GM12878 (cell line): ENCODE measurements at regions not wholly inside any gene's neighbourhood (a gene's known extent, or its start where the extent isn't known, plus 50 kb on each side); places are given as distances from the start of the nearest gene placed in this dataset.

ENCODE experiments used
- ATAC-seq: fragments of 200-7000 bp; cut with Tn5 transposase; 3 replicates; pipeline ENCODE4 v1.9.1; 2020; ENCODE audit warnings: mild to moderate bottlenecking, moderate library complexity
- BruUV-seq: library from RNA; stranded (reverse); fragments of 400-500 nt; replicated peaks from 2 replicates; lab custom pipeline; 2021; lab: Mats Ljungman, UMichigan
- CTCF ChIA-PET: fragments of 300-600 bp; sonication (Branson Sonifier 250); formaldehyde crosslinking; extraction: SDS; loops from one replicate; lab custom pipeline; 2021; ENCODE audit warnings: inconsistent platforms; lab: Yijun Ruan, JAX
- POLR2A ChIA-PET: fragments of 350-600 bp; formaldehyde crosslinking; extraction: SDS; loops from one replicate; lab custom pipeline; 2021; ENCODE audit warnings: inconsistent platforms; lab: Charles Lee
- RAD21 ChIA-PET: fragments of 300-600 bp; sonication (Branson Sonifier 250); formaldehyde crosslinking; loops from one replicate; lab custom pipeline; 2023; ENCODE audit warnings: antibody characterized with exemption; ENCODE audit not compliant: unreplicated experiment; lab: Charles Lee
- SMC1A ChIA-PET: fragments of 300-600 bp; sonication (Branson Sonifier 250); formaldehyde crosslinking; loops from one replicate; lab custom pipeline; 2023; ENCODE audit not compliant: unreplicated experiment, uncharacterized antibody; lab: Charles Lee
- DNase-seq: peaks from one replicate; pipeline ENCODE4 v3.0.0-alpha.2; 2011; ENCODE audit warnings: low read depth, low spot score
- FAIRE-seq: peaks from 3 replicates; lab custom pipeline; 2011; peaks lifted over from hg19 to GRCh38; lab: Jason Lieb, UNC
- H2AFZ ChIP-seq: 2 replicates; pipeline ENCODE4 v1.6.0; 2011; ENCODE audit warnings: low read depth, low read length, control low read depth; ENCODE audit not compliant: control insufficient read depth
- H3K27ac ChIP-seq: 2 replicates; pipeline ENCODE4 v1.5.1; 2011; ENCODE audit warnings: control low read depth; ENCODE audit not compliant: control insufficient read depth, insufficient read depth
- H3K27me3 ChIP-seq, 2 experiments: replicated peaks in 1 of 2; 2 replicates each; pipeline versions ENCODE4 v1.6.0 to v1.6.1; 2011; ENCODE audit warnings: low read length in 1 of 2; ENCODE audit not compliant: control insufficient read depth in 2 of 2, insufficient read depth in 2 of 2
- H3K36me3 ChIP-seq, 2 experiments: 2 replicates each; pipeline ENCODE4 v1.5.1; 2011; ENCODE audit warnings: low read length in 1 of 2; ENCODE audit not compliant: control insufficient read depth in 2 of 2, insufficient read depth in 2 of 2
- H3K4me1 ChIP-seq: 2 replicates; pipeline ENCODE4 v1.6.1; 2011; ENCODE audit warnings: mild to moderate bottlenecking, low read length, moderate library complexity, mixed read lengths; ENCODE audit not compliant: control insufficient read depth, insufficient read depth
- H3K4me2 ChIP-seq: 2 replicates; pipeline ENCODE4 v1.6.0; 2011; ENCODE audit warnings: control low read depth; ENCODE audit not compliant: control insufficient read depth, insufficient read depth
- H3K4me3 ChIP-seq: fragments of 200-600 bp; sonication (generic); 2 replicates; pipeline ENCODE4 v1.5.1; 2016
- H3K79me2 ChIP-seq: 2 replicates; pipeline ENCODE4 v1.6.0; 2011; ENCODE audit warnings: low read length; ENCODE audit not compliant: control insufficient read depth, insufficient read depth
- H3K9ac ChIP-seq: 2 replicates; pipeline ENCODE4 v1.8.0; 2011; ENCODE audit warnings: low read length, control low read depth, mixed read lengths; ENCODE audit not compliant: control insufficient read depth, insufficient read depth
- H3K9me3 ChIP-seq: replicated peaks from 3 replicates; pipeline ENCODE4 v1.5.1; 2011; ENCODE audit warnings: mild to moderate bottlenecking, low read length; ENCODE audit not compliant: control insufficient read depth, insufficient read depth
- H4K20me1 ChIP-seq: 2 replicates; pipeline ENCODE4 v1.6.0; 2011; ENCODE audit not compliant: control insufficient read depth, insufficient read depth
- KAT2A ChIP-seq: conservative IDR thresholded peaks from 2 replicates; pipeline ENCODE4 v1.6.1; 2011; ENCODE audit warnings: low read depth, low read length; ENCODE audit not compliant: control insufficient read depth
- NFXL1 ChIP-seq: fragments of 450-650 bp; IDR thresholded peaks from 2 replicates; pipeline ENCODE4 v1.6.1; 2017; ENCODE audit warnings: antibody characterized with exemption, mild to moderate bottlenecking, borderline replicate concordance
- PAX5 ChIP-seq: IDR thresholded peaks from 2 replicates; pipeline ENCODE4 v1.6.1; 2011; ENCODE audit warnings: low read depth, low read length, borderline replicate concordance
- RBBP5 ChIP-seq: fragments of 200-600 bp; sonication (generic); conservative IDR thresholded peaks from 2 replicates; pipeline ENCODE4 v1.6.1; 2016
- SMARCA5 ChIP-seq: fragments of 450-650 bp; IDR thresholded peaks from 2 replicates; pipeline ENCODE4 v1.6.1; 2017; ENCODE audit warnings: mild to moderate bottlenecking
- TCF7 ChIP-seq: IDR thresholded peaks from 2 replicates; pipeline ENCODE4 v1.6.1; 2014; ENCODE audit warnings: antibody characterized with exemption, borderline replicate concordance
- in situ Hi-C: fragments of 300-500 bp; cut with MboI; formaldehyde crosslinking; loops from 9 replicates; pipeline ENCODE4 v1.14.3; 2018; ENCODE audit warnings: mixed read lengths
- intact Hi-C: fragments of 100-400 bp; cut with micrococcal nuclease; formaldehyde crosslinking; loops from one replicate; pipeline ENCODE4 v1.14.2; 2022; ENCODE audit not compliant: unreplicated experiment
- TF ChIP-seq, protein P1 (sequence below): fragments of 450-650 bp; IDR thresholded peaks from 2 replicates; pipeline ENCODE4 v1.6.1; 2018; ENCODE audit warnings: mild to moderate bottlenecking, low read depth, moderate library complexity; ENCODE audit not compliant: partially characterized antibody
- TF ChIP-seq, protein P2 (sequence below): IDR thresholded peaks from 2 replicates; pipeline ENCODE4 v1.6.1; 2011; ENCODE audit warnings: mild to moderate bottlenecking, low read depth, low read length, moderate library complexity; ENCODE audit not compliant: insufficient replicate concordance

DNA sequence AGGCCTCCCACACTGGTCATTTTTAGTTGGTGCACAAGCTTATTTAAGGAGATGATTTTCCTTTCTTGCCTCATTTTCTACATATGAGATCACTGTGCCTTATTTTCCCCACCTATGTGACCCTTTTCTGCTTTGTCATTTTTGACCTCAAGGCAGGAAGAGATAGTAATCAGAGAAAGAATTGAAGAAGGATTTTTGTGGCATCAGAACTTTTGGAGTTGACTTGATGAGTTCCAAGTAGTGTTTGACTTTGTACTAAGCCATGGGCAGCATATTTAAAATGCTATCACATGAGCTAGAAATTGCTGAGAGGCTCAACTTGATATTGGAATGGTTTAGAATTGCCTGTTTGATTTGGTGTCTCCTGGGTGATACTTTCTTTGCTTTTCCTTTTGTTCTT is 440.8 kb downstream of the AEBP2 start (continued):
- TF ChIP-seq, protein P1, sequence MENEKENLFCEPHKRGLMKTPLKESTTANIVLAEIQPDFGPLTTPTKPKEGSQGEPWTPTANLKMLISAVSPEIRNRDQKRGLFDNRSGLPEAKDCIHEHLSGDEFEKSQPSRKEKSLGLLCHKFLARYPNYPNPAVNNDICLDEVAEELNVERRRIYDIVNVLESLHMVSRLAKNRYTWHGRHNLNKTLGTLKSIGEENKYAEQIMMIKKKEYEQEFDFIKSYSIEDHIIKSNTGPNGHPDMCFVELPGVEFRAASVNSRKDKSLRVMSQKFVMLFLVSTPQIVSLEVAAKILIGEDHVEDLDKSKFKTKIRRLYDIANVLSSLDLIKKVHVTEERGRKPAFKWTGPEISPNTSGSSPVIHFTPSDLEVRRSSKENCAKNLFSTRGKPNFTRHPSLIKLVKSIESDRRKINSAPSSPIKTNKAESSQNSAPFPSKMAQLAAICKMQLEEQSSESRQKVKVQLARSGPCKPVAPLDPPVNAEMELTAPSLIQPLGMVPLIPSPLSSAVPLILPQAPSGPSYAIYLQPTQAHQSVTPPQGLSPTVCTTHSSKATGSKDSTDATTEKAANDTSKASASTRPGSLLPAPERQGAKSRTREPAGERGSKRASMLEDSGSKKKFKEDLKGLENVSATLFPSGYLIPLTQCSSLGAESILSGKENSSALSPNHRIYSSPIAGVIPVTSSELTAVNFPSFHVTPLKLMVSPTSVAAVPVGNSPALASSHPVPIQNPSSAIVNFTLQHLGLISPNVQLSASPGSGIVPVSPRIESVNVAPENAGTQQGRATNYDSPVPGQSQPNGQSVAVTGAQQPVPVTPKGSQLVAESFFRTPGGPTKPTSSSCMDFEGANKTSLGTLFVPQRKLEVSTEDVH: no peak

DNA sequence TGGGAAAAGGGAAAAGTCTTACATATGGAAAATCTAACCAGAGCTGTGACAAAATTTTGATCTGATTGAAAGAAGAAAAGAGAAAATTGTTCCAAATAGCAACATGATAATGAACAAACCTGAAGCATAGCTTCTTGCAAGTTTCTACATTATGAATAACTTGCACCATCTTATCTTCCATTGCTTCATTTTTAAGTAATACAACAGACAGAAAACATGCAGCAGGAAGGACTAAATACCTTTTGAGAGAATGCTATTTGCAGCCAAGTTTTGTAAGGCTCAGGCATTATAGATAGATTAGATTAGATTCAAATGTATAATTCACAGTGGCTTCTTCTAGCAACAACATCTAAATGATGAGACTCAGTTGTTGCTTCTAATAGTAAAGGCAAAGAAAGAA is 441.4 kb downstream of the AEBP2 start:
- in situ Hi-C loops: no loop called here
- ChIA-PET SMC1A (no interaction called here), RAD21 (no interaction called here), POLR2A (no interaction called here), CTCF (no interaction called here)
- Histone ChIP-seq H3K27me3 (no peaks in the 10 kb centered on the region), H3K79me2 (no peaks in the 10 kb centered on the region), H3K4me1 (no peaks in the 10 kb centered on the region), H4K20me1 (no peaks in the 10 kb centered on the region), H3K9me3 (no peaks in the 10 kb centered on the region), H2AFZ (no peak overlapping the region), H3K36me3 (no peaks in the 10 kb centered on the region), H3K4me2 (no peak overlapping the region), H3K9ac (no peak overlapping the region), H3K27ac (no peak overlapping the region), H3K4me3 (no peak overlapping the region)
- no peak for ATAC-seq
- BruUV-seq: no TSS peak
- FAIRE-seq: no peak
- TF ChIP-seq KAT2A (no peak), SMARCA5 (no peak), RBBP5 (no peak), NFXL1 (no peak), PAX5 (no peak), TCF7 (no peak)
- TF ChIP-seq, protein P2, sequence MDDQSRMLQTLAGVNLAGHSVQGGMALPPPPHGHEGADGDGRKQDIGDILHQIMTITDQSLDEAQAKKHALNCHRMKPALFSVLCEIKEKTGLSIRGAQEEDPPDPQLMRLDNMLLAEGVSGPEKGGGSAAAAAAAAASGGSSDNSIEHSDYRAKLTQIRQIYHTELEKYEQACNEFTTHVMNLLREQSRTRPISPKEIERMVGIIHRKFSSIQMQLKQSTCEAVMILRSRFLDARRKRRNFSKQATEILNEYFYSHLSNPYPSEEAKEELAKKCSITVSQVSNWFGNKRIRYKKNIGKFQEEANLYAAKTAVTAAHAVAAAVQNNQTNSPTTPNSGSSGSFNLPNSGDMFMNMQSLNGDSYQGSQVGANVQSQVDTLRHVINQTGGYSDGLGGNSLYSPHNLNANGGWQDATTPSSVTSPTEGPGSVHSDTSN: no peak
- TF ChIP-seq, protein P1: no peak
- no peak for DNase-seq
- intact Hi-C loops: no loop called here
